Thymus (tissue), 11 donors: ENCODE measurements at regions not wholly inside any gene's neighbourhood (a gene's known extent, or its start where the extent isn't known, plus 50 kb on each side); places are given as distances from the start of the nearest gene placed in this dataset.

ENCODE experiments used
- DNase-seq, 9 donors: peaks; one replicate each; pipeline ENCODE4 v3.0.0-alpha.2; 2013; ENCODE audit warnings: low spot score in 9 of 9, low read depth in 6 of 9, missing footprints in 1 of 9
- H3K27ac ChIP-seq, 2 donors: one replicate each; pipeline ENCODE4 v1.5.1; 2013; ENCODE audit warnings: control low read depth in 1 of 2, low read depth in 1 of 2, low read length in 1 of 2, mild to moderate bottlenecking in 1 of 2, moderate library complexity in 1 of 2
- H3K27me3 ChIP-seq, 2 donors: one replicate each; pipeline ENCODE4 v1.5.1; 2013; ENCODE audit warnings: low read length in 1 of 2; ENCODE audit not compliant: control insufficient read depth in 2 of 2, insufficient read depth in 1 of 2
- H3K36me3 ChIP-seq, 2 donors: one replicate each; pipeline ENCODE4 v1.5.1; 2013; ENCODE audit warnings: low read length in 1 of 2, mild to moderate bottlenecking in 1 of 2, moderate library complexity in 1 of 2; ENCODE audit not compliant: control insufficient read depth in 2 of 2, insufficient read depth in 2 of 2
- H3K4me1 ChIP-seq, 2 donors: one replicate each; pipeline ENCODE4 v1.5.1; 2013; ENCODE audit warnings: low read length in 2 of 2; ENCODE audit not compliant: control insufficient read depth in 2 of 2, insufficient read depth in 2 of 2
- H3K4me3 ChIP-seq, 2 donors: one replicate each; pipeline ENCODE4 v1.5.1; 2013; ENCODE audit warnings: low read length in 2 of 2, control low read depth in 1 of 2, mild to moderate bottlenecking in 1 of 2
- H3K9me3 ChIP-seq, 2 donors: one replicate each; pipeline ENCODE4 v1.5.1; 2013; ENCODE audit warnings: low read length in 1 of 2, mild to moderate bottlenecking in 1 of 2; ENCODE audit not compliant: control insufficient read depth in 2 of 2, insufficient read depth in 1 of 2
- WGBS: extraction: QIAGEN DNeasy Blood & Tissue Kit; methylation state at CpG from one replicate; pipeline ENCODE4 v1.1.7; 2013; 5-methylcytosine and 5-hydroxymethylcytosine counted together
- donor health status: healthy.

DNA sequence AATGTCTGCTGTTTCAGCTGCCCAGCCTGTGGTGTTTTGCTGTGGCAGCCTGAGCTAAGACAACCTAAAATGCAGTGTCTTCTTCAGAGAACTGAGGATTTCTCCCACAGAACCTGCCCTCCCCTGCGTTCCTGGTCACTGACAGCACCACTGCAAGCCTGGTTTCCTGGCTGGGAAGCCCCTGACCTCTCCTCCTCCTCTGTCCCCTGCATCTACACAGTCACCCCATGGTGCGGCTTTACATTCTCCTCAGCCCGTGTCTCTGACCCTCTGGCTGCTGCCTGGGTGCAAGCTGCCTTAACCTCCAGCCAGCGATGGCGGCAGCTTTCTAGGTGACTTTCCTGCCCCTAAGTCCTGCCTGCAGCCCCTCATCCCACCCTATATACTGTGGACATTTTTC lies 337.3 kb upstream of the ZNF32 start:
- no peak overlapping the region for H3K27ac ChIP-seq
- 97% methylated on average over 5 of the region's 5 CpGs for WGBS
- no peak for DNase-seq
- no peaks in the 10 kb centered on the region for H3K4me1 ChIP-seq
- no peaks in the 10 kb centered on the region for H3K27me3 ChIP-seq
- H3K4me3 ChIP-seq: no peak overlapping the region
- no peaks in the 10 kb centered on the region for H3K36me3 ChIP-seq
- no peaks in the 10 kb centered on the region for H3K9me3 ChIP-seq

DNA sequence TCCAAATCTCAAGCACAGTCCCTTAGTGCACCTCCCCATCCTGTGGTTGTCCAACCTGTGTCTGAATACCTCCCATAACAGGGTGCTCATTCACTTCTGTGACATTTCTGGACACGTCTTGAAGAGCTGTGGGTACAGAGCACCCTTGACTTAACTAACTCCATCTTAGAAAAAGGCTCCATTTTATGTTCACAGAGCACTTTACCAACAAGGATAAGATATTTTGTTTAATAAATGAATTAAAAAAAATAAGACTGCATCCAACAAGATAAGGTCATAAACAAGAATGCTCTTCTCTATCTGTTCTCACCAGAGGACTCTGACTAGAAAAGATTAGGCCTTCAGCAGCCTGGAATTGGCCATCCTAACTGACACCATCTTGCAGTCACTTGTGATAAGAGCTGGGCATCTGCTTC lies 335.2 kb upstream of the ZNF32 start:
- no peaks in the 10 kb centered on the region for H3K4me1 ChIP-seq
- WGBS: 95% methylated on average over 1 of the region's 1 CpG
- no peak overlapping the region for H3K4me3 ChIP-seq
- H3K27me3 ChIP-seq: no peaks in the 10 kb centered on the region
- no peaks in the 10 kb centered on the region for H3K9me3 ChIP-seq
- no peak overlapping the region for H3K27ac ChIP-seq
- DNase-seq: no peak
- no peaks in the 10 kb centered on the region for H3K36me3 ChIP-seq

DNA sequence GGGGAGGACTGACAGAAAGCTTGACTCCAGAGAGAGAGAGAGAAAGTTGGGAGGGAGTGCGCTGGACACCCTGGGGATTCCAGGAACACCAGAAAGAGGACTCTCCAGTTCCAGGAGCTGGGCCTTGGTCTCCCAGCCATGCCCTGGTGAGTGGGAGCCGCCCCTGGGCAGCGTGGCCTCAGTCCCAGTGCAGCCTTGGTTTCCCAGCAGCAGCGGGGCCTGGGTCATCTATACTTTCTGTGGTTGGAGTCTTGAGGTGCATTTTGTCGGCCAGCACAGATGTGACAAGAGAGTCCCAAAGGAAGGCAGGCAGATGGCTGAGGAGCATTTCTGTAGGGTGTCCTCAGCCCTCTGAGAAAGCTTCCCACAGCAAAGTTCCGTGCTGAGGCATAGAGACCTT lies 334.7 kb upstream of the ZNF32 start:
- Histone ChIP-seq H3K27me3 (no peaks in the 10 kb centered on the region), H3K27ac (no peak overlapping the region), H3K4me3 (no peak overlapping the region), H3K36me3 (no peaks in the 10 kb centered on the region), H3K4me1 (no peaks in the 10 kb centered on the region), H3K9me3 (no peaks in the 10 kb centered on the region)
- 92% methylated on average over 6 of the region's 6 CpGs for WGBS
- DNase-seq: no peak

DNA sequence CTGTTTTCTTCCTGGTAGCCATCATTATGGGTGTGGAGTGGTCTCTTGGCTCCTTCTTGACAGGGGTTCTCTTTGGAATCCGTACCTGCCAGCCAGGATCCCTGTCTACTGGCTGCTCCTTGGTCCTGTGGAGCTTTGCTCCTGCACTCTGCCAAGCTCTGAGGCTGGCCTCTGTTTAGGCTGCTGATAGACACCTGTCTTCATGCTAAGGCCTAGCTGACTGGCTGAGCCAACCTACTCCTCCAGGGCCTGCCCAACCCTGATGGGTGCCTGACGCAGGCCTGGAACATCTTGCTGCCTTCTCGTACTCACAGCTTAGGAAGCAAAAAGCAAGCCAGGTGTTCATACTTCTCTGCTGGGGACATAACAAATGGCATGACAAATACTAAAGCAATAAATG lies 333.6 kb upstream of the ZNF32 start:
- Histone ChIP-seq H3K4me1 (no peaks in the 10 kb centered on the region), H3K9me3 (no peaks in the 10 kb centered on the region), H3K27me3 (no peaks in the 10 kb centered on the region), H3K27ac (no peak overlapping the region), H3K36me3 (no peaks in the 10 kb centered on the region), H3K4me3 (no peak overlapping the region)
- DNase-seq: no peak
- 95% methylated on average over 3 of the region's 3 CpGs for WGBS

DNA sequence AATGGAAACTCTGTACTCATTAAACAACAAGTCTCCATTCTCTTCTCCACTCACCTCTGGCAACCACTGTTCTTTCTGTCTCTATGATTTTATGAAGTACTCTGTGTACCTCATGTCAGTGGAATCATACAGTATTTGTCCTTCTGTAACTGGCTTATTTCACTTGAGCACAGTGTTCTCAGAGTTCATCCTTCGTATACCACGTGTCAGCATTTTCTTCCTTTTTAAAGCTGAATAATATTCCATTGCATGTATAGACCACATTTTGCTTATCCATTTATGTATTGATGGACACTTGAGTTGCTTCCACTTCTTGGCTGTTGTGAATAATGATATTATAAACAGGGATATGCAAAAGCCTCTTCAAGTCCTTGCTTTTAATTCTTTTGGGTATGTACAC lies 333.0 kb upstream of the ZNF32 start:
- Histone ChIP-seq H3K4me1 (no peaks in the 10 kb centered on the region), H3K9me3 (no peaks in the 10 kb centered on the region), H3K27me3 (no peaks in the 10 kb centered on the region), H3K27ac (no peak overlapping the region), H3K36me3 (no peaks in the 10 kb centered on the region), H3K4me3 (no peak overlapping the region)
- 95% methylated on average over 2 of the region's 2 CpGs for WGBS
- DNase-seq: no peak

DNA sequence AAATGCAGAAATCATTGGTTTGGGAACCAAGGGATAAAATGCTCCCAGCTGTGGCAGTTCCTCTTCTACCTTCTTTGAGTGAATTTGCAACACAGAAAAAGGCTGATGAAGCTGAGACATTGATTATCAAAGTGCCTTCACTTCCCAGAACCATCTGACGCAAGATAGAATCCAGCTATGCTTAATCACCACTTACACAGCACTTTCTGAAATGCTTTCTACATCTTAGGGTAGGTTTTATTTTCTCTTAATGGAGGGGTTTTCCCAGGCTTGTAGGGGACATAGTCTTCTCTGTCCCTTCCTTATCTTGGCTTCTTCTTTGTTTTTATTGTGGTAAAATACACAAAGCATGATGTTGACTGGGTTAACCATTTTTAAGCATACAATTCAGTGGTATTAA lies 332.6 kb upstream of the ZNF32 start:
- Histone ChIP-seq H3K27me3 (no peaks in the 10 kb centered on the region), H3K4me1 (no peaks in the 10 kb centered on the region), H3K4me3 (no peak overlapping the region), H3K36me3 (no peaks in the 10 kb centered on the region), H3K27ac (no peak overlapping the region), H3K9me3 (no peaks in the 10 kb centered on the region)
- 95% methylated on average over 1 of the region's 1 CpG for WGBS
- DNase-seq: no peak

DNA sequence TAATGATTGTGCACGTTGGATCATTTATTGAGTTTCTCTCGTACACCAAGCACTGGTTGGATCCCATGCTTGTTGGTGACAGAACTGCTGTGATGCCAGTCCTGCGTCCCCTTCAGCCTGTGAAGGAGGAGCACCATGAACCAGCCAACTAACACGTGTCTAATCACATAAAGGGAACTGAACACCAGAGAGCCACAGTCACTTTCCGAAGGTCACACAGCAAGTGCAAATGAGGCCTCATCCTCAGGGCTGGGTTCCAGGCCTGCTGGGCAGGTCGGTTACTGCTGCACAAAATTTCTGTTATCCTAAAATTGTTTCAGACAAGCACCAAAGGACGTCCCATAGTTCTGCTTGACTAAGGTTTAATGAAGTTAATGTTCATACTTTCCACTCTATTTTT lies 332.0 kb upstream of the ZNF32 start:
- Histone ChIP-seq H3K9me3 (no peaks in the 10 kb centered on the region), H3K4me1 (no peaks in the 10 kb centered on the region), H3K4me3 (no peak overlapping the region), H3K27ac (no peak overlapping the region), H3K27me3 (no peaks in the 10 kb centered on the region), H3K36me3 (no peaks in the 10 kb centered on the region)
- 87% methylated on average over 7 of the region's 7 CpGs for WGBS
- DNase-seq: no peak

DNA sequence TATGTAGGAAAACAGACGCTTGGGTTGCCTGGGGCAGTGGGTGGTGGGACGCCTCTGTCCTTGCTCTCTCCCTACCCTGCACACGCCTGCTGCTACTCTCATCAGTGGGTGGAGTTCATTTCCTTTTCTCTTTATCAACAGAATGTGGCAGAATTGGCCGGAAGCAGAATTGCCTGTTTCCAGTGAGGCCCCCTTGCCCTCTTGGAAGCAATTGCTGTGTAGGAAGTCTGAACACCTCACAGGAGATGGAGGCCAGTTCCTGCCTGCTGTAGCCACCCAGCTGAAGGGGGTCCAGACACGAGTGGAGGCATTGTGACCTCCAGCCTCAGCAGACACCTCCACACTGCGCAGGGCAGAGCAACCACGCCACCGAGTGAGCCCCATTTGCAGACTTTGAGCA lies 331.6 kb upstream of the ZNF32 start:
- 45% methylated on average over 8 of the region's 8 CpGs for WGBS
- no peak overlapping the region for H3K4me3 ChIP-seq
- DNase-seq: peak in 1 of 9 donors; percentile 9
- no peaks in the 10 kb centered on the region for H3K4me1 ChIP-seq
- H3K36me3 ChIP-seq: no peaks in the 10 kb centered on the region
- no peak overlapping the region for H3K27ac ChIP-seq
- no peaks in the 10 kb centered on the region for H3K27me3 ChIP-seq
- no peaks in the 10 kb centered on the region for H3K9me3 ChIP-seq

DNA sequence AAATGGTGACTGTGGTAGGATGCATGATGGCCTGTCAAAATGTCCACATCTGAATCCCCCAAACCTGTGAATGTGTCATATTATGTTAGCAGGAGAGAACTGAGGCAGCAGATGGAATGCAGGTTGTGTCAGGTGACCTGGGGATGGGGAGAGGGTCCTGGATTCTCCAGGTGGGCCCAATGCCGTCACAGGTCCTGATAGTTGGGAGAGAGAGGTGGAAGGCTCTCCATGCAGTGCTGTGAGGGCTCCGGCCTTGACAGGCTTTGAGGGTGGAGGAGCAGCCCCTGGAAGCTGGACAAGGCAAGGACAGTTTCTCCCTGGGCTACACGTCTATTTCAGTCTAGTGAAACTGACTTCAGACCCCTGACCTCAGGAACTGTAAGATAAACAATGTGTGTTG lies 330.9 kb upstream of the ZNF32 start:
- WGBS: 95% methylated on average over 3 of the region's 3 CpGs
- no peak for DNase-seq

DNA sequence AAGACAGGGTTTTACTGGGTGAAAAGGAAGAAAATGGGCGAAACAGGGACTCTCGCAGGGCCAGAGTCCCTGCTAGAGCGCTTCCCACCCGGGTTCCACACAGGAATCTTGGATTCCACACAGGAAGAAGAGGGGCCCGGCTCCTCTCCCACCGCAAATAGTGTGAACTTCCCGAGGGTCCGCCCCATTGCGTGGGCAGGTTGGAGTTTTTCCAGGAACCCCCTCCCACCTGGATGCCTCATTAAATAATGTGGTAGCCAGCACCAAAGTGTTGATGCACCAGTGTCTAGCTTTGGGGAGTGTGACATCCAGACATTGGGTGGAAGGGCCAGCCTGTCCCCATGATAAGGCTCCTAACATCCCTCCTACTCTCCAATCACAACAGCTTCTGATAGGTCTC lies 330.3 kb upstream of the ZNF32 start:
- DNase-seq: no peak
- no peaks in the 10 kb centered on the region for H3K27me3 ChIP-seq
- no peak overlapping the region for H3K4me3 ChIP-seq
- H3K9me3 ChIP-seq: no peaks in the 10 kb centered on the region
- 95% methylated on average over 9 of the region's 9 CpGs for WGBS
- H3K4me1 ChIP-seq: no peaks in the 10 kb centered on the region
- no peaks in the 10 kb centered on the region for H3K36me3 ChIP-seq
- no peak overlapping the region for H3K27ac ChIP-seq

More for the DNA sequence above, 330.9 kb upstream of the ZNF32 start:
- Histone ChIP-seq H3K27me3 (no peaks in the 10 kb centered on the region), H3K4me3 (no peak overlapping the region), H3K27ac (no peak overlapping the region), H3K36me3 (no peaks in the 10 kb centered on the region), H3K9me3 (no peaks in the 10 kb centered on the region), H3K4me1 (no peaks in the 10 kb centered on the region)
